Panc1 (cell line): ENCODE measurements at regions not wholly inside any gene's neighbourhood (a gene's known extent, or its start where the extent isn't known, plus 50 kb on each side); places are given as distances from the start of the nearest gene placed in this dataset.

Experiments used
- ATAC-seq: fragments of 200-7000 bp; cut with Tn5 transposase; 2 replicates; pipeline ENCODE4 v1.9.1; 2020; ENCODE audit warnings: mild to moderate bottlenecking, moderate library complexity
- BruUV-seq: library from RNA; stranded (reverse); fragments of 400-500 nt; replicated peaks from 2 replicates; lab custom pipeline; 2021; lab: Mats Ljungman, UMichigan
- CTCF ChIA-PET: fragments of 300-600 bp; sonication (Branson Sonifier 250); formaldehyde crosslinking; loops from one replicate; lab custom pipeline; 2022; ENCODE audit warnings: antibody characterized with exemption; lab: Charles Lee
- POLR2A ChIA-PET: fragments of 300-600 bp; sonication (Branson Sonifier 250); formaldehyde crosslinking; loops from one replicate; lab custom pipeline; 2022; ENCODE audit warnings: antibody characterized with exemption; lab: Charles Lee
- DNase-seq: peaks from one replicate; pipeline ENCODE4 v3.0.0-alpha.2; 2010; ENCODE audit warnings: low read depth, low spot score
- H3K27ac ChIP-seq: 2 replicates; pipeline ENCODE4 v1.5.1; 2011; ENCODE audit warnings: mild to moderate bottlenecking, low read length, inconsistent platforms
- H3K27me3 ChIP-seq: fragments of 200-500 bp; sonication (Bioruptor generic); 2 replicates; pipeline ENCODE4 v1.6.0; 2014; ENCODE audit warnings: low read length, inconsistent platforms; ENCODE audit not compliant: control insufficient read depth, insufficient read depth
- H3K36me3 ChIP-seq: fragments of 200-500 bp; sonication (Bioruptor generic); 2 replicates; pipeline ENCODE4 v1.5.1; 2014; ENCODE audit warnings: inconsistent platforms, mild to moderate bottlenecking, low read length, moderate library complexity; ENCODE audit not compliant: control insufficient read depth, insufficient read depth
- H3K4me1 ChIP-seq: 2 replicates; pipeline ENCODE4 v1.5.1; 2011; ENCODE audit warnings: inconsistent platforms, mild to moderate bottlenecking, low read length, moderate library complexity; ENCODE audit not compliant: control insufficient read depth, insufficient read depth
- H3K4me3 ChIP-seq, 2 experiments: 2 replicates each; pipeline ENCODE4 v1.5.1; 2011 to 2012; ENCODE audit warnings: low read depth in 2 of 2, low read length in 2 of 2, mild to moderate bottlenecking in 2 of 2, inconsistent platforms in 1 of 2, moderate library complexity in 1 of 2
- H3K9me3 ChIP-seq: fragments of 200-500 bp; sonication (Bioruptor generic); 2 replicates; pipeline ENCODE4 v1.5.1; 2014; ENCODE audit warnings: low read depth, mild to moderate bottlenecking, inconsistent platforms, low read length, moderate library complexity; ENCODE audit not compliant: control insufficient read depth, insufficient read depth
- POLR2AphosphoS5 ChIP-seq: IDR thresholded peaks from 2 replicates; pipeline ENCODE4 v1.6.1; 2012; ENCODE audit warnings: mild to moderate bottlenecking, low read depth, low read length, moderate library complexity
- REST ChIP-seq, 2 experiments: IDR thresholded peaks; 2 replicates each; pipeline ENCODE4 v1.6.1; 2011 to 2012; ENCODE audit warnings: low read depth in 2 of 2, control low read depth in 1 of 2, low read length in 1 of 2, mild to moderate bottlenecking in 1 of 2, moderate library complexity in 1 of 2; ENCODE audit not compliant: insufficient read depth in 1 of 2
- SIN3A ChIP-seq: IDR thresholded peaks from 2 replicates; pipeline ENCODE4 v1.6.1; 2012; ENCODE audit warnings: low read depth, mild to moderate bottlenecking, low read length, moderate library complexity, borderline replicate concordance; ENCODE audit not compliant: insufficient read depth
- TCF7L2 ChIP-seq: IDR thresholded peaks from 2 replicates; pipeline ENCODE4 v1.6.1; 2011; ENCODE audit warnings: mild to moderate bottlenecking, low read depth, low read length, inconsistent platforms
- in situ Hi-C: cut with HindIII; loops from 2 replicates; pipeline ENCODE4 v1.10.0; 2016; ENCODE audit warnings: low sequenced_read_pairs, low pct_unique_long_range_greater_than_20kb
- intact Hi-C: fragments of 100-400 bp; cut with micrococcal nuclease; formaldehyde crosslinking; loops from one replicate; pipeline ENCODE4 v1.10.0; 2022; ENCODE audit not compliant: unreplicated experiment
- TF ChIP-seq, protein P1 (sequence below): fragments of 450-650 bp; IDR thresholded peaks from 2 replicates; pipeline ENCODE4 v1.5.1; 2017; ENCODE audit warnings: mild to moderate bottlenecking

- no TSS peak for BruUV-seq
- in situ Hi-C loops (no loop called here), intact Hi-C loops (no loop called here)
- POLR2A ChIA-PET, result no interaction called here
- TF ChIP-seq, protein P1, sequence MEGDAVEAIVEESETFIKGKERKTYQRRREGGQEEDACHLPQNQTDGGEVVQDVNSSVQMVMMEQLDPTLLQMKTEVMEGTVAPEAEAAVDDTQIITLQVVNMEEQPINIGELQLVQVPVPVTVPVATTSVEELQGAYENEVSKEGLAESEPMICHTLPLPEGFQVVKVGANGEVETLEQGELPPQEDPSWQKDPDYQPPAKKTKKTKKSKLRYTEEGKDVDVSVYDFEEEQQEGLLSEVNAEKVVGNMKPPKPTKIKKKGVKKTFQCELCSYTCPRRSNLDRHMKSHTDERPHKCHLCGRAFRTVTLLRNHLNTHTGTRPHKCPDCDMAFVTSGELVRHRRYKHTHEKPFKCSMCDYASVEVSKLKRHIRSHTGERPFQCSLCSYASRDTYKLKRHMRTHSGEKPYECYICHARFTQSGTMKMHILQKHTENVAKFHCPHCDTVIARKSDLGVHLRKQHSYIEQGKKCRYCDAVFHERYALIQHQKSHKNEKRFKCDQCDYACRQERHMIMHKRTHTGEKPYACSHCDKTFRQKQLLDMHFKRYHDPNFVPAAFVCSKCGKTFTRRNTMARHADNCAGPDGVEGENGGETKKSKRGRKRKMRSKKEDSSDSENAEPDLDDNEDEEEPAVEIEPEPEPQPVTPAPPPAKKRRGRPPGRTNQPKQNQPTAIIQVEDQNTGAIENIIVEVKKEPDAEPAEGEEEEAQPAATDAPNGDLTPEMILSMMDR, result no peak
- TF ChIP-seq TCF7L2 (no peak), REST (IDR thresholded peaks at IDR 0.05; ENCODE audit: insufficient read depth in 1 of 2, low read depth in 2 of 2, low read length in 1 of 2) (no peak), POLR2AphosphoS5 (no peak), SIN3A (no peak)
- Histone ChIP-seq H3K27ac (no peak overlapping the region), H3K9me3 (no peaks in the 10 kb centered on the region), H3K36me3 (no peaks in the 10 kb centered on the region), H3K27me3 (no peaks in the 10 kb centered on the region), H3K4me1 (no peaks in the 10 kb centered on the region), H3K4me3 (no peak overlapping the region)
- DNase-seq (no peak), ATAC-seq (no peak)
- CTCF ChIA-PET, result interaction anchor here (0.6 kb wide), 1 partner anchor 584 kb away, joined by 3 read pairs; no protein-coding TSS in a partner anchor
Observed at GRCh38 chr3:110925798-110926197, 145.8 kb upstream of the NECTIN3 start.

DNA sequence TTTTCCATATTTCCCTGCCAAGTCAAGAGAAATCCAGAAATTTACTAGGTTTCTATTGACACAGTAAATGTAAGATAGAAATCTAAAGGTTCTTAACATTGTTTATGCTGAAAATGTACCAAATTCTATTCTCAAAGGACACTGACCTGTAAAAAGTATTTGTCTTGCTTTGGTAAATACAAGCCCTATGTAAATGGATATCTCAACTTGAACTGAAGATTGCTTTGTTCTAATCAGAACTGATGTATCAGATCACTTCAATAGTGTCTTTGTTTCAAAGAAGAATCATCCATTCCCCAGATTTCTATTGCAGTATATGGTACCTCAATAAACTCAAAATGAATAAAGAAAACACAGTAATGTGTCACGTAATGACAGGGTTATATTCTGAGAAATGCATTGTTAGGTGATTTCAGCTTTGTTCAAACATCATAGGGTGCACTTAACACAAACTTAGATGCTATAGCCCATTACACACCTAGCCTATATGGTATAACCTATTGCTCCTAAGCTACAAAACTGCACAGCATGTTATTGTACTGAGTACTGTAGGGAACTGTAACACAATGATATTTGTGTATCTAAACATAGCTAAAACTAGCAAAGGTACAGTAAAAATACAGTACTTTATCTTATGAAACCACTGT lies 143.5 kb upstream of the NECTIN3 start:
- no peak overlapping the region for H3K4me3 ChIP-seq
- no TSS peak for BruUV-seq
- H3K9me3 ChIP-seq, result no peaks in the 10 kb centered on the region
- POLR2A ChIA-PET, result no interaction called here
- no peak overlapping the region for H3K27ac ChIP-seq
- no peaks in the 10 kb centered on the region for H3K4me1 ChIP-seq
- in situ Hi-C loops, result no loop called here
- no peak for TF ChIP-seq POLR2AphosphoS5
- TF ChIP-seq SIN3A, result no peak
- no peaks in the 10 kb centered on the region for H3K27me3 ChIP-seq
- CTCF ChIA-PET, result no interaction called here
- DNase-seq (no peak), ATAC-seq (no peak)
- no peaks in the 10 kb centered on the region for H3K36me3 ChIP-seq
- intact Hi-C loops, result no loop called here

GRCh38 chr3:110929816-110930215 lies 141.8 kb upstream of the NECTIN3 start:
- BruUV-seq, result no TSS peak
- Histone ChIP-seq H3K27me3 (no peaks in the 10 kb centered on the region), H3K9me3 (no peaks in the 10 kb centered on the region), H3K4me3 (no peak overlapping the region), H3K27ac (no peak overlapping the region), H3K4me1 (no peaks in the 10 kb centered on the region), H3K36me3 (no peaks in the 10 kb centered on the region)
- ATAC-seq, result no peak
- TF ChIP-seq SIN3A (no peak), TCF7L2 (no peak), POLR2AphosphoS5 (no peak), REST (IDR thresholded peaks at IDR 0.05; ENCODE audit: insufficient read depth in 1 of 2, low read depth in 2 of 2, low read length in 1 of 2) (no peak)
- TF ChIP-seq, protein P1, result no peak
- no peak for DNase-seq
- ChIA-PET CTCF (no interaction called here), POLR2A (no interaction called here)
- in situ Hi-C loops (no loop called here), intact Hi-C loops (no loop called here)
